ENCODE measurements at regions not wholly inside any gene's neighbourhood (a gene's known extent, or its start where the extent isn't known, plus 50 kb on each side); places are given as distances from the start of the nearest gene placed in this dataset.

DNA sequence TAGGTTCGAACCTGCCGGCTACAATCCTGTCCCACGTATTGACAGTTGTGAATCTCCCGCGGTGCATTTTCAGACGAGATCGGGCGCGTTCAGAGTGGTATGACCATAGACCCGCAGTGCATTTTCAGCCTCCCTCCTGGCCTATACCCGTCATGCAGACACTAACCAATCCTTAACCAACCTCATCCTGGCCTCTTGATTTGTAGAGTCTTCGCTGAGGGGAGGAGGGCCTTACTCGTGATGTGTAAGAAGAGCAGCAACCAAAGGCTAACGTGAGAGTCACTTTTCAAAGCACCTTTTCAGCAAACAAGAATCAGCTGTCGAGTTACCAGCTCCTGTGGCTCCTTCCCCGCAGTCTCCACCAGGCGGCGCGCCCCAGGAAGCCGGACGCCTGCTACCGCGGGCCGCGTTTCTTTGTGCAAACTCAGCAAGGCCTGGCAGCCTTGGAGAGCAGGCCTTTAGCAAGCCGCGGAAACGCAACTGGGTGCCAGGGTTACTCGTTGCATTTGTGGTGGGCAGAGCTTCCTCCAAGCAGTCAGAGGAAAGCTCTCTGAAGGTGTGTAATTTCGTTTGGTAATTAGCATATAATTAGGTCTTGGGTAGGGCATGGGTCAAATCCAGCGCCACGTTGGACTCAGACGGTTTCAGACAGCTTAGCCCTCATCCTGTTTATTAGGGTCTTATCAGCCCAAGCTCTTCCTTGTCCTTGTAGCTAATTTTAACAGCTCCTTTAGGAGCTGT, 139.8 kb downstream of the OR2B2 start (continued):
- TF ChIP-seq, protein P1, sequence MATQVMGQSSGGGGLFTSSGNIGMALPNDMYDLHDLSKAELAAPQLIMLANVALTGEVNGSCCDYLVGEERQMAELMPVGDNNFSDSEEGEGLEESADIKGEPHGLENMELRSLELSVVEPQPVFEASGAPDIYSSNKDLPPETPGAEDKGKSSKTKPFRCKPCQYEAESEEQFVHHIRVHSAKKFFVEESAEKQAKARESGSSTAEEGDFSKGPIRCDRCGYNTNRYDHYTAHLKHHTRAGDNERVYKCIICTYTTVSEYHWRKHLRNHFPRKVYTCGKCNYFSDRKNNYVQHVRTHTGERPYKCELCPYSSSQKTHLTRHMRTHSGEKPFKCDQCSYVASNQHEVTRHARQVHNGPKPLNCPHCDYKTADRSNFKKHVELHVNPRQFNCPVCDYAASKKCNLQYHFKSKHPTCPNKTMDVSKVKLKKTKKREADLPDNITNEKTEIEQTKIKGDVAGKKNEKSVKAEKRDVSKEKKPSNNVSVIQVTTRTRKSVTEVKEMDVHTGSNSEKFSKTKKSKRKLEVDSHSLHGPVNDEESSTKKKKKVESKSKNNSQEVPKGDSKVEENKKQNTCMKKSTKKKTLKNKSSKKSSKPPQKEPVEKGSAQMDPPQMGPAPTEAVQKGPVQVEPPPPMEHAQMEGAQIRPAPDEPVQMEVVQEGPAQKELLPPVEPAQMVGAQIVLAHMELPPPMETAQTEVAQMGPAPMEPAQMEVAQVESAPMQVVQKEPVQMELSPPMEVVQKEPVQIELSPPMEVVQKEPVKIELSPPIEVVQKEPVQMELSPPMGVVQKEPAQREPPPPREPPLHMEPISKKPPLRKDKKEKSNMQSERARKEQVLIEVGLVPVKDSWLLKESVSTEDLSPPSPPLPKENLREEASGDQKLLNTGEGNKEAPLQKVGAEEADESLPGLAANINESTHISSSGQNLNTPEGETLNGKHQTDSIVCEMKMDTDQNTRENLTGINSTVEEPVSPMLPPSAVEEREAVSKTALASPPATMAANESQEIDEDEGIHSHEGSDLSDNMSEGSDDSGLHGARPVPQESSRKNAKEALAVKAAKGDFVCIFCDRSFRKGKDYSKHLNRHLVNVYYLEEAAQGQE (IDR thresholded peaks at IDR 0.05; ENCODE audit: borderline replicate concordance in 1 of 2, low read depth in 1 of 2, low read length in 2 of 2): no peak
- TF ChIP-seq ZNF264 (CRISPR knock-in tag; IDR thresholded peaks at IDR 0.05) (peak; percentile 46; the same call in 1 of the 2 replicates), KAT8 (CRISPR knock-in tag; IDR thresholded peaks at IDR 0.05) (peak; percentile 87), SPEN (CRISPR knock-in tag; IDR thresholded peaks at IDR 0.05; ENCODE audit: low read depth) (peak; percentile 82; the same call in 1 of the 2 replicates), SRF (IDR thresholded peaks at IDR 0.05; ENCODE audit: low read depth, low read length) (no peak), MEF2D (CRISPR knock-in tag; IDR thresholded peaks at IDR 0.05) (peak; percentile 28; the same call in 1 of the 2 replicates), ZNF256 (CRISPR knock-in tag; conservative IDR thresholded peaks at IDR 0.05) (peak; percentile 83; the same call in 1 of the 2 replicates), BRCA1 (CRISPR knock-in tag; IDR thresholded peaks at IDR 0.05) (no peak), ERF (CRISPR knock-in tag; IDR thresholded peaks at IDR 0.05) (peak; percentile 94; the same call in 1 of the 2 replicates)
- TF ChIP-seq, protein P2, sequence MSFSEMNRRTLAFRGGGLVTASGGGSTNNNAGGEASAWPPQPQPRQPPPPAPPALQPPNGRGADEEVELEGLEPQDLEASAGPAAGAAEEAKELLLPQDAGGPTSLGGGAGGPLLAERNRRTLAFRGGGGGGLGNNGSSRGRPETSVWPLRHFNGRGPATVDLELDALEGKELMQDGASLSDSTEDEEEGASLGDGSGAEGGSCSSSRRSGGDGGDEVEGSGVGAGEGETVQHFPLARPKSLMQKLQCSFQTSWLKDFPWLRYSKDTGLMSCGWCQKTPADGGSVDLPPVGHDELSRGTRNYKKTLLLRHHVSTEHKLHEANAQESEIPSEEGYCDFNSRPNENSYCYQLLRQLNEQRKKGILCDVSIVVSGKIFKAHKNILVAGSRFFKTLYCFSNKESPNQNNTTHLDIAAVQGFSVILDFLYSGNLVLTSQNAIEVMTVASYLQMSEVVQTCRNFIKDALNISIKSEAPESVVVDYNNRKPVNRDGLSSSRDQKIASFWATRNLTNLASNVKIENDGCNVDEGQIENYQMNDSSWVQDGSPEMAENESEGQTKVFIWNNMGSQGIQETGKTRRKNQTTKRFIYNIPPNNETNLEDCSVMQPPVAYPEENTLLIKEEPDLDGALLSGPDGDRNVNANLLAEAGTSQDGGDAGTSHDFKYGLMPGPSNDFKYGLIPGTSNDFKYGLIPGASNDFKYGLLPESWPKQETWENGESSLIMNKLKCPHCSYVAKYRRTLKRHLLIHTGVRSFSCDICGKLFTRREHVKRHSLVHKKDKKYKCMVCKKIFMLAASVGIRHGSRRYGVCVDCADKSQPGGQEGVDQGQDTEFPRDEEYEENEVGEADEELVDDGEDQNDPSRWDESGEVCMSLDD (CRISPR knock-in tag; IDR thresholded peaks at IDR 0.05; ENCODE audit: borderline replicate concordance): no peak
- TF ChIP-seq, protein P3, sequence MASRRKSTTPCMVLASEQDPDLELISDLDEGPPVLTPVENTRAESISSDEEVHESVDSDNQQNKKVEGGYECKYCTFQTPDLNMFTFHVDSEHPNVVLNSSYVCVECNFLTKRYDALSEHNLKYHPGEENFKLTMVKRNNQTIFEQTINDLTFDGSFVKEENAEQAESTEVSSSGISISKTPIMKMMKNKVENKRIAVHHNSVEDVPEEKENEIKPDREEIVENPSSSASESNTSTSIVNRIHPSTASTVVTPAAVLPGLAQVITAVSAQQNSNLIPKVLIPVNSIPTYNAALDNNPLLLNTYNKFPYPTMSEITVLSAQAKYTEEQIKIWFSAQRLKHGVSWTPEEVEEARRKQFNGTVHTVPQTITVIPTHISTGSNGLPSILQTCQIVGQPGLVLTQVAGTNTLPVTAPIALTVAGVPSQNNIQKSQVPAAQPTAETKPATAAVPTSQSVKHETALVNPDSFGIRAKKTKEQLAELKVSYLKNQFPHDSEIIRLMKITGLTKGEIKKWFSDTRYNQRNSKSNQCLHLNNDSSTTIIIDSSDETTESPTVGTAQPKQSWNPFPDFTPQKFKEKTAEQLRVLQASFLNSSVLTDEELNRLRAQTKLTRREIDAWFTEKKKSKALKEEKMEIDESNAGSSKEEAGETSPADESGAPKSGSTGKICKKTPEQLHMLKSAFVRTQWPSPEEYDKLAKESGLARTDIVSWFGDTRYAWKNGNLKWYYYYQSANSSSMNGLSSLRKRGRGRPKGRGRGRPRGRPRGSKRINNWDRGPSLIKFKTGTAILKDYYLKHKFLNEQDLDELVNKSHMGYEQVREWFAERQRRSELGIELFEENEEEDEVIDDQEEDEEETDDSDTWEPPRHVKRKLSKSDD (CRISPR knock-in tag; IDR thresholded peaks at IDR 0.05; ENCODE audit: low read depth): 0 out of 2 replicates have a peak, but pooled peaks have one; percentile 24
- TF ChIP-seq, protein P4, sequence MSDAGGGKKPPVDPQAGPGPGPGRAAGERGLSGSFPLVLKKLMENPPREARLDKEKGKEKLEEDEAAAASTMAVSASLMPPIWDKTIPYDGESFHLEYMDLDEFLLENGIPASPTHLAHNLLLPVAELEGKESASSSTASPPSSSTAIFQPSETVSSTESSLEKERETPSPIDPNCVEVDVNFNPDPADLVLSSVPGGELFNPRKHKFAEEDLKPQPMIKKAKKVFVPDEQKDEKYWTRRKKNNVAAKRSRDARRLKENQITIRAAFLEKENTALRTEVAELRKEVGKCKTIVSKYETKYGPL (CRISPR knock-in tag; IDR thresholded peaks at IDR 0.05): no peak
- TF ChIP-seq, protein P5, sequence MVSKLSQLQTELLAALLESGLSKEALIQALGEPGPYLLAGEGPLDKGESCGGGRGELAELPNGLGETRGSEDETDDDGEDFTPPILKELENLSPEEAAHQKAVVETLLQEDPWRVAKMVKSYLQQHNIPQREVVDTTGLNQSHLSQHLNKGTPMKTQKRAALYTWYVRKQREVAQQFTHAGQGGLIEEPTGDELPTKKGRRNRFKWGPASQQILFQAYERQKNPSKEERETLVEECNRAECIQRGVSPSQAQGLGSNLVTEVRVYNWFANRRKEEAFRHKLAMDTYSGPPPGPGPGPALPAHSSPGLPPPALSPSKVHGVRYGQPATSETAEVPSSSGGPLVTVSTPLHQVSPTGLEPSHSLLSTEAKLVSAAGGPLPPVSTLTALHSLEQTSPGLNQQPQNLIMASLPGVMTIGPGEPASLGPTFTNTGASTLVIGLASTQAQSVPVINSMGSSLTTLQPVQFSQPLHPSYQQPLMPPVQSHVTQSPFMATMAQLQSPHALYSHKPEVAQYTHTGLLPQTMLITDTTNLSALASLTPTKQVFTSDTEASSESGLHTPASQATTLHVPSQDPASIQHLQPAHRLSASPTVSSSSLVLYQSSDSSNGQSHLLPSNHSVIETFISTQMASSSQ (IDR thresholded peaks at IDR 0.05; ENCODE audit: low read depth): peak; percentile 58; the same call in 1 of the 2 replicates
- TF ChIP-seq, protein P5 (CRISPR knock-in tag; IDR thresholded peaks at IDR 0.05; ENCODE audit: borderline replicate concordance): peak; percentile 78; the same call in 1 of the 2 replicates

Data from HepG2 (cell line).